ENCODE measurements at regions not wholly inside any gene's neighbourhood (a gene's known extent, or its start where the extent isn't known, plus 50 kb on each side); places are given as distances from the start of the nearest gene placed in this dataset.

DNA sequence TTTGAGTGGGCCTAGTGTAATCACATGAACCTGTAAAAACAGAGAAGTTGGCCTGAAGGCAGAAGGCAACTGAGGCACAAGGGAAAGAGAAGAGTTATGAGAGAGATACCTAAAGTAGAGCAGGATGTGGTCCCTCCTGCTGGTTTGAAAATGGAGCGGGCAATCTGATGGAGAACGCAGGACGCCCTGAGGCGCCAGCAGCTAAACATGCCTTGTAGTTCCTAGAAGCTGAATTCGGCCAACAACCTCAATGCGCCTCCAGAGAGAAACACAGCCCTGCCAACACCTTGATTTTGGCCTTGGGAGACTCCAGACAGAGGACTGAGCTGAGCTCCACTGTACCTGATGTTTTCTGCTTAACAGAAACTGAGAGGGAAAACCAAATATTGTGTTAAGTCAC, 469.9 kb downstream of the SOCS6 start (continued):
- TF ChIP-seq, protein P1, sequence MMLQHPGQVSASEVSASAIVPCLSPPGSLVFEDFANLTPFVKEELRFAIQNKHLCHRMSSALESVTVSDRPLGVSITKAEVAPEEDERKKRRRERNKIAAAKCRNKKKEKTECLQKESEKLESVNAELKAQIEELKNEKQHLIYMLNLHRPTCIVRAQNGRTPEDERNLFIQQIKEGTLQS (IDR thresholded peaks at IDR 0.05), result no peak
- TF ChIP-seq SP1 (IDR thresholded peaks at IDR 0.05; ENCODE audit: low read depth), result no peak
- TF ChIP-seq FOSL1 (IDR thresholded peaks at IDR 0.05; ENCODE audit: low read depth), result no peak
- no peak for TF ChIP-seq ZNF274 (IDR thresholded peaks at IDR 0.05; ENCODE audit: low read depth, low read length)
- no peak for TF ChIP-seq EZH2 (IDR thresholded peaks at IDR 0.05)
- TF ChIP-seq, protein P2, sequence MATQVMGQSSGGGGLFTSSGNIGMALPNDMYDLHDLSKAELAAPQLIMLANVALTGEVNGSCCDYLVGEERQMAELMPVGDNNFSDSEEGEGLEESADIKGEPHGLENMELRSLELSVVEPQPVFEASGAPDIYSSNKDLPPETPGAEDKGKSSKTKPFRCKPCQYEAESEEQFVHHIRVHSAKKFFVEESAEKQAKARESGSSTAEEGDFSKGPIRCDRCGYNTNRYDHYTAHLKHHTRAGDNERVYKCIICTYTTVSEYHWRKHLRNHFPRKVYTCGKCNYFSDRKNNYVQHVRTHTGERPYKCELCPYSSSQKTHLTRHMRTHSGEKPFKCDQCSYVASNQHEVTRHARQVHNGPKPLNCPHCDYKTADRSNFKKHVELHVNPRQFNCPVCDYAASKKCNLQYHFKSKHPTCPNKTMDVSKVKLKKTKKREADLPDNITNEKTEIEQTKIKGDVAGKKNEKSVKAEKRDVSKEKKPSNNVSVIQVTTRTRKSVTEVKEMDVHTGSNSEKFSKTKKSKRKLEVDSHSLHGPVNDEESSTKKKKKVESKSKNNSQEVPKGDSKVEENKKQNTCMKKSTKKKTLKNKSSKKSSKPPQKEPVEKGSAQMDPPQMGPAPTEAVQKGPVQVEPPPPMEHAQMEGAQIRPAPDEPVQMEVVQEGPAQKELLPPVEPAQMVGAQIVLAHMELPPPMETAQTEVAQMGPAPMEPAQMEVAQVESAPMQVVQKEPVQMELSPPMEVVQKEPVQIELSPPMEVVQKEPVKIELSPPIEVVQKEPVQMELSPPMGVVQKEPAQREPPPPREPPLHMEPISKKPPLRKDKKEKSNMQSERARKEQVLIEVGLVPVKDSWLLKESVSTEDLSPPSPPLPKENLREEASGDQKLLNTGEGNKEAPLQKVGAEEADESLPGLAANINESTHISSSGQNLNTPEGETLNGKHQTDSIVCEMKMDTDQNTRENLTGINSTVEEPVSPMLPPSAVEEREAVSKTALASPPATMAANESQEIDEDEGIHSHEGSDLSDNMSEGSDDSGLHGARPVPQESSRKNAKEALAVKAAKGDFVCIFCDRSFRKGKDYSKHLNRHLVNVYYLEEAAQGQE (IDR thresholded peaks at IDR 0.05; ENCODE audit: low read depth), result no peak
- no peak for TF ChIP-seq CBX3 (IDR thresholded peaks at IDR 0.05; ENCODE audit: low read depth)
- TF ChIP-seq POLR2AphosphoS5 (IDR thresholded peaks at IDR 0.05; ENCODE audit: low read depth, low read length), result no peak

DNA sequence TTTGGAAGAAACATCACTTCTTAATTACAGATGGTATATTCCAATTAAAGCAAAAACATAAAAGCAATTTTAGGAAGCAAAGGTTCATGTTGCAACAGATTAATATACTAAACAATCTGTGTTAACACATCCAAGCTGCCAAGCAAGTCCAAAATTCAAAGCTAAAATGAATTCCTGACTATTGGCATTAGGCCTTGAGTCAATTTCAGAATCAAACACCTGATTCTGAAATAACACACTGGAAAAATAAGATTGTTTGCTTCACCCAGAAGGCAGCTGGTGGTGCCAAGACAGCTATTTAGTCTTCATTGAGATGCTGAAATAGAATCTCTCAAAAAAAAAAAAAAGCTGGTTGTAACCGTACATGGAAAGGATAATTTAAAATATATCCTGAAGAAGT, 465.6 kb downstream of the SOCS6 start:
- Histone ChIP-seq H3K36me3 (ENCODE audit: control insufficient read depth in 1 of 2, insufficient read depth in 2 of 2, low read length in 2 of 2) (no peaks in the 10 kb centered on the region), H4K20me1 (ENCODE audit: insufficient read depth) (no peaks in the 10 kb centered on the region), H3K79me2 (ENCODE audit: insufficient read depth, low read length) (no peaks in the 10 kb centered on the region), H3K9me3 (ENCODE audit: control insufficient read depth in 1 of 2, insufficient read depth in 1 of 2, low read depth in 1 of 2, low read length in 2 of 2) (no peaks in the 10 kb centered on the region), H3K4me1 (ENCODE audit: control insufficient read depth in 1 of 2, insufficient read depth in 2 of 2, low read length in 2 of 2) (no peaks in the 10 kb centered on the region), H3K27ac (ENCODE audit: low read depth, low read length) (no peak overlapping the region), H3K9ac (ENCODE audit: low read length) (no peak overlapping the region), H3K4me3 (replicated peaks in 1 of 2; ENCODE audit: low read depth in 1 of 2, low read length in 2 of 2) (no peak overlapping the region), H3K27me3 (ENCODE audit: insufficient read depth, low read length) (no peaks in the 10 kb centered on the region), H3K4me2 (ENCODE audit: low read length) (no peak overlapping the region), H2AFZ (ENCODE audit: low read depth, low read length, poor library complexity, severe bottlenecking) (no peak overlapping the region), H3K9me2 (ENCODE audit: insufficient read depth) (no peaks in the 10 kb centered on the region)
- POLR2A ChIA-PET, result no interaction called here
- RAD21 ChIA-PET (ENCODE audit: low non-redundant PET in 1 of 2, low total read pairs in 2 of 2, uncharacterized antibody in 2 of 2, unreplicated experiment in 2 of 2), result no interaction called here
- no TSS peak for BruUV-seq (replicated peaks)
- DNase-seq (ENCODE audit: low read depth, low spot score) (no peak), ATAC-seq (no peak)
- intact Hi-C loops (cut with micrococcal nuclease), result no loop called here
- CTCF ChIA-PET, result no interaction called here
- TF ChIP-seq YY1 (IDR thresholded peaks at IDR 0.05; ENCODE audit: extremely low read depth, insufficient replicate concordance, low read depth, low read length) (no peak), SIN3A (IDR thresholded peaks at IDR 0.05; ENCODE audit: low read depth) (no peak), EGR1 (IDR thresholded peaks at IDR 0.05; ENCODE audit: low read depth) (no peak), TCF7L2 (IDR thresholded peaks at IDR 0.05; ENCODE audit: borderline replicate concordance, extremely low read depth, insufficient read depth, insufficient read length) (no peak), FOSL1 (IDR thresholded peaks at IDR 0.05; ENCODE audit: low read depth) (no peak), POLR2AphosphoS5 (IDR thresholded peaks at IDR 0.05; ENCODE audit: low read depth, low read length) (no peak), ZFX (IDR thresholded peaks at IDR 0.05) (no peak), RAD21 (IDR thresholded peaks at IDR 0.05; ENCODE audit: low read depth) (no peak), POLR2A (IDR thresholded peaks at IDR 0.05; ENCODE audit: borderline replicate concordance, extremely low read depth, insufficient read depth, insufficient read length) (no peak)
- TF ChIP-seq, protein P1 (IDR thresholded peaks at IDR 0.05), result no peak
- TF ChIP-seq, protein P2 (IDR thresholded peaks at IDR 0.05; ENCODE audit: low read depth), result no peak
- TF ChIP-seq, protein P3, sequence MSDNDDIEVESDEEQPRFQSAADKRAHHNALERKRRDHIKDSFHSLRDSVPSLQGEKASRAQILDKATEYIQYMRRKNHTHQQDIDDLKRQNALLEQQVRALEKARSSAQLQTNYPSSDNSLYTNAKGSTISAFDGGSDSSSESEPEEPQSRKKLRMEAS (IDR thresholded peaks at IDR 0.05), result no peak

Measured in HCT116 (cell line).